DLD1 (cell line): ENCODE measurements at regions not wholly inside any gene's neighbourhood (a gene's known extent, or its start where the extent isn't known, plus 50 kb on each side); places are given as distances from the start of the nearest gene placed in this dataset.

Source experiments
- in situ Hi-C: cut with HindIII; loops from 2 replicates; pipeline ENCODE4 v1.10.0; 2017; ENCODE audit warnings: low sequenced_read_pairs

DNA sequence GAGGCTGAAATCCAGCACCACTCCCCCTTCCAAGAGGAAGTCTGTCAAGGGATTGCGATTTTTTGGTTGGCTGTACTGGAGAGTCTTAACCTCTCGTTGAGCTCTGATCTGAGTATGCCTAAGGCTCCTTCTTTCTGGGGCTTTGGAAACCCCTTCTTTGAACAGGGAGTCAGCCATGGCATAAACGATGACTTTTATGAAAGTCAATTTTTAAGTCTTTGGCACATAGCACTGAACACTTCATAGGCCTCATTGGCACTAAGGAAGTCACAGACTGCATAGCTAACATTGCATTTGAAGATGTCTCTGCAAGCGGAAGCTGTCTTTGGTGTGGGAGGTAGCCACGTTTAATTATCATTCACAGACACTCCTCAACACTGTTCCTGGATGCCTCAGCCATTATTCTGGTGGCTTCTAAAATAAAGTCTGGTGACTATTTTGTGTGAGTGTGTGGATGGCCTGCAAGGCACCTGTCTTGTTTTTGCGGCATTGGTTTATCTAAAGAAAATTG is 148.2 kb upstream of the NCK2 start:
- in situ Hi-C loops = no loop called here

- in situ Hi-C loops = no loop called here
Observed at GRCh38 chr2:105595536-105595935, 149.2 kb upstream of the NCK2 start.

DNA sequence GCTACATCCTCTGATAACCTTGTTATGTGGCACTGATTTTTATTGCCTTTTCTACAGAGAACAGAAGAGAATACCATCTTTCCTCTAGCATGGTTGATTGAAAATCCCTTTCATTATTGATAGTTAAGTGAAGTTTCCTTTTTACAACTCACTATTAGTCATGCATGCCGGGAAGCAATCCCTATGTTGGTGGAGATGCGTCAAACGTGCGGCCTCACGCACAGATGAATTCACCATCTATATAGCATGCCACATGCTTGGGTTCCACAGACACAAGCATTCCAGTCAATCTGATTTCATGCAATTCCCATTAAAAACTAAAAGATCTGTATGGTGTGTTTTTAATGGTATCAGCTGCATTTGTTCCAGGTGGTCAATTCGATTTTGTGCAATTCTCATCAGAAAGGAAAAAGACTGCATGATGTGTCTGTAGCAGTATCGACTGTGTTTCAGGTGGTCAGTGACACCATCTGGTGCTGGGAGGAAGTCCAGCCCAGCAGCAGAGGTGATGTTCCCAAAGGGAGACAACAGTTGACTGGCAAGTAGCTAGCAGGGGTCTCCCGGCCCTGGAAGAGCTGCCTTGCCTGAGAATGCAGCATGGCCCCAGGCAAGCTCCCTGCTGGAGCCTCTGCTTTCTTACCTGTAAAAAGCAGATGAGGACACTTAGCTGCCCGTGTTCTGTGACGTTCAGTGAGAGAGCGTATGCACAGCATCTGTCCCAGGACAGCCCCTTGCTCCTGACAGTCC is 151.3 kb upstream of the NCK2 start:
- in situ Hi-C loops = no loop called here

DNA sequence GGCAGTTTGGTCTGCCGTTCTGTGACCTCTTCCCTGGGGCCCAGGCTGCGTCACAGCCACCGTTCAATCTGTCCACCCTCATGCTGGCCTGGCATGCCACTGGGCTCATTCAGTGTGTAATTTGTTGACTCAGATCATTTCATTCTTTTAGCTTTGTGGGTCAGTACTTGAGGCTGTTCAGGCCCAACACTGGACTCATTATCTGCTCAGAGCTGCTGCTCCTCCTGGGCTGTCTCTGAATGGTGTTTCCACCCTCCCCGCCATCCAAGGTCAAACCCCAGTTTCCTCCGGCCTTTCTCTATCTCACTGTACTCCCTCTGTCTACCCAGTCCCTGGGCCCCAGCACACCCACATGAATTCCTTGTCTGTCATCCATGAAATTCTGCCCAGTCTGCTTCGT is 152.4 kb upstream of the NCK2 start:
- in situ Hi-C loops = no loop called here

DNA sequence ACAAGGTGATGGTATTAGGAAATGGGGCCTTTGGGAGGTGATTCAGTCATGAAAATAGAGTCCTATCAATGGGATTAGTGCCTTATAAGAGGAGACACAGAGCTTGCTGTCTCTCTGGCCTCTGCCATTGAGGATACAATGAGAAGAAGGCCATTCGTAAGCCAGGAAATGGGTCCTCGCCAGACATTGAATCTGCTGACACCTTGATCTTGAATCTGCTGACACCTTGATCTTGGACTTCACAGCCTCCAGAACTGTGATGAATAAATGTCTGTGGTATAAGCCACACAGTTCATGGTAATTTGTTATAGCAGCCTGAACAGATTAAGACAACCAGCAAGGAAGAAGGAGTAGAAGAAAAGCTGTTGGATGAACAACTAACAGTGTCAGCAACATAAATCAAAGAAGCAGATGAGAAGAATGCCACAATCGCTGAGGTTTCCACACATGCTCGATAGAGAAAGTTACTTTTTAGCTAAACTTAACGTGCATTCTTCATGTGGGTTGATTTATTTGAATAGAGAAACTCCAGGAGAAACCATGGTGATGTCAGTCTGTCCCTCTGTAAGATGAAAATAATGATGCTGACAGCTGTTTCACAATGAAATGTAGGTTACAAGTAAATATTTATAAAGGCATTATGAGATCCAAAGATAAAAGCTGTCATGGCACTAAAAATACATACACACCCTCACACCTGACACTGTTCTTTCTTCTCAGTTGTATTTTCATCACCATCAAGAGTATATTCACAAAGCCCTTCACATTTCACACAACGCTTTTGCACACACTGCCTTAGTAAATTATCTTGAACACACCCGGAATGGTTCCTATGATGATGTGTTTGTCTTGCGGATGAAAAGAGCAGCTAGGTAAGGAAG is 153.7 kb upstream of the NCK2 start:
- in situ Hi-C loops = no loop called here

GRCh38 chr2:105588581-105588980 is 156.1 kb upstream of the NCK2 start:
- in situ Hi-C loops = no loop called here

GRCh38 chr2:105587637-105588036 is 157.1 kb upstream of the NCK2 start:
- in situ Hi-C loops = no loop called here

DNA sequence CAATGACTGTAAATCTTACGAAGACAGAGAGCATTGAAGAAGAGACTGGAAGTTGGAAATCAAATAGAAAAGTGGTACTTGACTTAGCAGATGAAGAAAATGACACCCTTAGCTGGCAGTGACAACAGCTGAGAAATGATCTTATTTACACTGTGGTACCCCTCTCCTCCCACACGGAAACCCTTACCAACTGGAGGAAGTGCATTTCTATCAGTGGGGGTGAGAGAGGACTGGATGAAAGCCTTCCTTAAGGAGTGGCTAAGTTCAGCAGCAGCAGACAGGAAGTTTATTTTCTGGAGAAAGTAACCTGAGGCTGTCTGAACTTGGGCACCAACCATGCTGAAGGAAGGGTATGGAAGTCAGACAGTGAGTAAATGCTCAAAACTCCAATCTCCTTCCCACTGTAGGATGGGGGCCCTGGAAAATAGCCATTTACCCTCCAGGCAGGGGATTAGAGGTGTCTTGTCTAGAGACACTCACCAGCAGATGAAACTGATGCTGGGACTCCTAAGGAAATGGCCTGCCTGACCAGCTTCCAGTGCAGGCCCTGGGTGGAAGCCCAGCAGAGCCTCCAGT is 160.2 kb upstream of the NCK2 start:
- in situ Hi-C loops = no loop called here

- in situ Hi-C loops = no loop called here
Observed at GRCh38 chr2:105582952-105583660, 161.6 kb upstream of the NCK2 start.

DNA sequence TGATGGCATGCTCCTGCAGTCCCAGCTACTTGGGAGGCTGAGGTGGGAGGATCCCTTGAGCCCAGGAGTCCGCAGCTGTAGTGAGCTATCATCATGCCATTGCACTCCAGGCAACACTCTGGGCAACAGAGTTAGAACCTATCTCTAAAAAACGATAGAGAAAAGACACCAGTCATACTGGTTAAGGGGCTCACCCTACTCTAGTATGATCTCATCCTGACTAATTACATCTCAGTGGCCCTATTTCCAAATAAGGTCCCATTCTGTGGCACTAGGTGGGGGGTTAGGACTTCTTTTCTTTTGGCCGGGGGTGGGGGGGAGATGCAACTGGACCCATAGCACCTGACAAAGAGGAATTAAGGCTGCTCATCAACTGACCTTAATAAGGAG is 163.2 kb upstream of the NCK2 start:
- in situ Hi-C loops = no loop called here

- in situ Hi-C loops = no loop called here
Observed at GRCh38 chr2:105580870-105581554, 163.7 kb upstream of the NCK2 start.

DNA sequence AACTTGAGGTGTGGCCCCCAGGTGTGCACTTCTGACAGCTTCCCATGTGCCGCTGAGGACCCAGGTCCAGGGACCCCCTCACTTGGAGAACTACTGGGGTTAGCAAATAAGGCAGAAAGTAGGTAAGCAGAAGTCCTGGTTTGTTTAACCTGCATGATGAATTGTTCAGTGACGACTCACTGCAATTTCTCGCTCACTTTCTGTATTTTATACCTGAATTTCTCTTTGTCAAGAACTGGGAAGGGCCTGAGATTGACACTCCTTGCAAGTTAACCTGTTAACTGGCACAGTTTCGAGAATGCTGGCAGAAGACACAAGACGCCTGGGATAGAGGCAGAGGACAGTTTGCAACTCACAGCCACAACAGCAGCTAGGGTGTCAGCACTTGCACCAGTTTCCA is 164.5 kb upstream of the NCK2 start:
- in situ Hi-C loops = no loop called here

DNA sequence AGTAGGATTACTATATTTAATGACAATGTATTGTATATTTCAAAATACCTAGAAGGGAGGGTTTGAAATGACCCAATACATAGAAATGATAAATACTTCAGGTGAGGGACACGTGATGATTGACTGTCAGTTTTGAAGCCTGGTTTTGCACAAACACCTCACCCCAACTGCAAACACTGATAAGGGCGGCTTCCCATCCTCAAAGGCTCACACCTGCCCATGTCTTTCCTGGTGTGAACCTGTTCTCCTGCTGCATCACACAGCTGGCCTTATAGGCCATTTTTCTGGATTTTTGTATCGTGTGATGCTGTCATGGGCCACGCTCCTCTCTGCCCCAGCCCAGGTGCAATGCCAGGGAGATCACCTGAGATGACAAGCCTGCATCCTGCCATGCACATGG is 166.5 kb upstream of the NCK2 start:
- in situ Hi-C loops = no loop called here

- in situ Hi-C loops = no loop called here
Observed at GRCh38 chr2:105577762-105578161, 166.9 kb upstream of the NCK2 start.

DNA sequence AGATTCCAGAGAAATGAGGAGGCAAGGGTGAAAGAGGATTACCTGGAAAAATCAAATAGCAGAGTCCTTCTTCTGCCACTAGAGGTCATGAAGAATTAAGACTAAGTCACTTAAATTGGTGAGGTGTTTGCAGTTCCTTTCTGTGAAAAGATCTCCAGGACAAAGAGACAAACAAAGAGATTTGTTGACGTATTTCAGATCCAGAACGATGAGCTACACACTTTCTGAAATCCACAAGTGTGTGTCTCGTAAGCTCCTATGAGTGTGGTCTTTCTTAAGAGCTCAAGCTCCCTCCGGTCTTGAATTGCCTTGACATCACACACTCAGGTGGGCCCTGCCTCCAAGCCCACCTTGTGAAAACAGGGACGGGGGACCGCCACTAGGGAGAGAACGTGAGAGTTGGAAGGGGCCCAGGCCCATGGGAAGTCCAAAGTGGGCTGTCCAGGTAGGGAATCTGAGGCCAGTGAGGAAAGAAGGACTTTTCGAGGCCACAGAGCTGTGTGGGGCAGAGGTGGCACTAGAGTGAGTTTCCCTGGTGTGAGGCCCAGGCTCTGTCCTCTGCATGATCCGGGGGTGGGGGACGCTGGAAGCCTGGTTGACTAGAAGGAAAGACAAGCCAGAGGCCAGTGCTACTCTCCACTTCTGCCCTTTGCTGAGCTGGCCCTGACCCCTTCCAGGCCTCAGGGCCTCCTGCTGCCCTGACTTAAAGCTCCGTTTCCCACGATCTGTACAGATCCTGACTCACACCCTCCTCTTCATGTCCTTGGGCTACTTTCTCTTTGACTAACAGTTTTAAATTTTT is 168.1 kb upstream of the NCK2 start:
- in situ Hi-C loops = no loop called here

GRCh38 chr2:105576050-105576439 is 168.7 kb upstream of the NCK2 start:
- in situ Hi-C loops = no loop called here

DNA sequence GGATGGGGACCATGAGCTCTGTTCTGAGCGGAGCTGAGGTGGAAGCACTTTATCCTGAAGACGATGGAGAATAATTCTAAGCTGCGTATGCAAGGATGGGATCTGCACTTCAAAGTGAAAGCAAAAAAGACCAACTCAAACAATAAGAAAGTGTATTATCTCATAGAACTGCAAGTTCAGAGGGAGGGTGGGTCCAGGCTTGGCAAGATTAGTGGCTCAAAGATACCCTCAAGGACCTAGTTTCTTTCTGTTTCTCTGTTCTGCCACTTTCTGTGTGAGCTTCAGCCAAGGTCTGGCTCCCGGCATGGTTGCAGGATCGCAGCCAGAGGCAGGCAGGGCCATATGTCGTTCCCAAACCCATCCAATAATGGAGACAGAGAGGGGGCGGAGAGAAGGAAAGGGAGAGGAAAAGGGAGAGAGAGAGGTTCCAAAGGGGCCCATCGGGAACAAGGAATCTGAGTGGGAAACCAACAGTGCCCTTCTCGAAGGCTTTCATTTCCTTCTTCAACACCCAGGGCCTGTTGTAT is 169.2 kb upstream of the NCK2 start:
- in situ Hi-C loops = no loop called here

DNA sequence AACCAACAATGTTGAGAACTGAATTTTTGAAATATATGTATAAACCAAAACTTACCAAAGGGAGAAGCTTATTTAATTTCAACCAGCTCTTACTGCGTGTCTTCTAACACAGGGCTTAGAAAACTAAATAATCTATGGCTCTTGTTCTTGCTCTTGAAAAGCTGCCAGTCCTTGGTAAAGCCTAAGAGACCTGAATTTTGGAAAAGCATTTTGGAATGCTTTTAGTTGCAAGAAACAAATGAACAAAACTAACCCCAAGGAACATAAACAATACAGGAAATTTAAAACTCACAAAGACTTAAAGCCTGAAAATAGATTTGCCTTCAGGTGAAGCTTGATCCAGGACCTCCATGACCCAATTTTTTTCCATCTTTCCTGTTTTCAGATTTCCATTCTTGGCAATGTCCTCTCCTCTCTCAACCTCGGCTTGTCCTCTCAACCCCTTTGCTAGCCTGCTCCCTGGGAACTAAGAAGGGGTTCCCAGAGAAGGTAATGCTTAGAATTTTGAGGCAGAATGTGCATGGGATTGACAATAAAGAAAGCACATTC is 169.8 kb upstream of the NCK2 start:
- in situ Hi-C loops = loop anchor here (25.0 kb wide), 1 partner anchor 962 kb away; no protein-coding TSS in a partner anchor
